AG10803 (cell line): ENCODE measurements at regions not wholly inside any gene's neighbourhood (a gene's known extent, or its start where the extent isn't known, plus 50 kb on each side); places are given as distances from the start of the nearest gene placed in this dataset.

Source experiments
- DNase-seq: peaks from one replicate; pipeline ENCODE4 v3.0.0; 2010; ENCODE audit warnings: low read depth
- H3K4me3 ChIP-seq: 2 replicates; pipeline ENCODE4 v1.5.1; 2011; ENCODE audit warnings: mild to moderate bottlenecking, low read length, control low read depth
- CTCF ChIP-seq: conservative IDR thresholded peaks from 2 replicates; pipeline ENCODE4 v1.5.1; 2011; ENCODE audit warnings: mild to moderate bottlenecking, low read length, control low read depth, inconsistent platforms

- no peak overlapping the region for H3K4me3 ChIP-seq
- DNase-seq: no peak
- TF ChIP-seq CTCF: no peak
Observed at GRCh38 chr10:85177767-85178166, 849.4 kb downstream of the CCSER2 start.

GRCh38 chr10:85187047-85187446, 858.7 kb downstream of the CCSER2 start:
- no peak for DNase-seq
- H3K4me3 ChIP-seq: no peak overlapping the region
- TF ChIP-seq CTCF: no peak

GRCh38 chr10:85188770-85189484, 860.5 kb downstream of the CCSER2 start:
- TF ChIP-seq CTCF: no peak

GRCh38 chr10:85193796-85194195, 865.4 kb downstream of the CCSER2 start:
- no peak for DNase-seq

More at GRCh38 chr10:85188770-85189484, 860.5 kb downstream of the CCSER2 start:
- no peak overlapping the region for H3K4me3 ChIP-seq
- no peak for DNase-seq

GRCh38 chr10:85194706-85195105, 866.3 kb downstream of the CCSER2 start:
- no peak for DNase-seq
- H3K4me3 ChIP-seq: no peak overlapping the region
- no peak for TF ChIP-seq CTCF

More at GRCh38 chr10:85193796-85194195, 865.4 kb downstream of the CCSER2 start:
- no peak for TF ChIP-seq CTCF
- H3K4me3 ChIP-seq: no peak overlapping the region

- no peak for DNase-seq
- no peak overlapping the region for H3K4me3 ChIP-seq
- no peak for TF ChIP-seq CTCF
Observed at GRCh38 chr10:85195596-85195995, 867.2 kb downstream of the CCSER2 start.

GRCh38 chr10:85204814-85205213, 876.4 kb downstream of the CCSER2 start:
- no peak for DNase-seq
- TF ChIP-seq CTCF: no peak
- H3K4me3 ChIP-seq: no peak overlapping the region
